Endothelial cell of umbilical vein (primary cell): ENCODE measurements at regions not wholly inside any gene's neighbourhood (a gene's known extent, or its start where the extent isn't known, plus 50 kb on each side); places are given as distances from the start of the nearest gene placed in this dataset.

Source experiments
- BruUV-seq: library from RNA; stranded (reverse); fragments of 400-500 nt; replicated peaks from 2 replicates; lab custom pipeline; 2021; lab: Mats Ljungman, UMichigan
- CTCF ChIA-PET: fragments of 300-600, 350-600 bp; sonication (Branson Sonifier 250); formaldehyde crosslinking; loops from one replicate; lab custom pipeline; 2021; ENCODE audit warnings: antibody characterized with exemption, inconsistent platforms; lab: Charles Lee
- POLR2A ChIA-PET: fragments of 300-600, 350-600 bp; sonication (Branson Sonifier 250); formaldehyde crosslinking; loops from one replicate; lab custom pipeline; 2021; ENCODE audit warnings: antibody characterized with exemption, inconsistent platforms; lab: Charles Lee
- DNase-seq: peaks from one replicate; pipeline ENCODE4 v3.0.0-alpha.2; 2011; ENCODE audit warnings: low read depth, low spot score
- FAIRE-seq: peaks from 2 replicates; lab custom pipeline; 2011; peaks lifted over from hg19 to GRCh38; lab: Jason Lieb, UNC
- H2AFZ ChIP-seq: 2 replicates; pipeline ENCODE4 v1.6.0; 2012; ENCODE audit warnings: low read depth, low read length, control low read depth, inconsistent platforms
- H3K27ac ChIP-seq: 2 replicates; pipeline ENCODE4 v1.5.1; 2011; ENCODE audit warnings: low read depth, mild to moderate bottlenecking, control low read depth, low read length, moderate library complexity; ENCODE audit not compliant: insufficient read depth
- H3K27me3 ChIP-seq, 2 experiments: 2 replicates each; pipeline versions ENCODE4 v1.6.0 to v1.6.1; 2011; ENCODE audit warnings: low read length in 2 of 2, mixed read lengths in 1 of 2; ENCODE audit not compliant: control insufficient read depth in 2 of 2, insufficient read depth in 2 of 2
- H3K36me3 ChIP-seq, 2 experiments: 2 replicates in 1 of 2; 3 replicates in 1 of 2; pipeline ENCODE4 v1.5.1; 2011; ENCODE audit warnings: low read length in 2 of 2, mild to moderate bottlenecking in 1 of 2, moderate library complexity in 1 of 2; ENCODE audit not compliant: control insufficient read depth in 2 of 2, insufficient read depth in 2 of 2; ENCODE audit errors: extremely low read depth in 1 of 2
- H3K4me1 ChIP-seq: 3 replicates; pipeline ENCODE4 v1.5.1; 2011; ENCODE audit warnings: mild to moderate bottlenecking, low read length; ENCODE audit not compliant: control insufficient read depth, insufficient read depth; ENCODE audit errors: extremely low read depth
- H3K4me2 ChIP-seq: 2 replicates; pipeline ENCODE4 v1.6.1; 2011; ENCODE audit warnings: low read length, control low read depth, mixed read lengths; ENCODE audit not compliant: insufficient read depth
- H3K4me3 ChIP-seq, 3 experiments: fragments of 200-600 bp in 1 of 3; sonication (generic), shearing (Covaris generic) in 1 of 3; replicated peaks in 1 of 3; 2 replicates each; pipeline ENCODE4 v1.5.1; 2011 to 2016; ENCODE audit warnings: control low read depth in 3 of 3, low read length in 3 of 3, mild to moderate bottlenecking in 2 of 3, inconsistent platforms in 1 of 3, low read depth in 1 of 3, moderate library complexity in 1 of 3; ENCODE audit not compliant: insufficient read depth in 1 of 3
- H3K79me2 ChIP-seq: 2 replicates; pipeline ENCODE4 v1.6.0; 2012; ENCODE audit warnings: low read length, inconsistent platforms; ENCODE audit not compliant: control insufficient read depth, insufficient read depth
- H3K9ac ChIP-seq: replicated peaks from 2 replicates; pipeline ENCODE3; 2011; ENCODE audit warnings: low read length, control low read depth; ENCODE audit not compliant: insufficient read depth; ENCODE audit errors: extremely low read depth
- H3K9me1 ChIP-seq: replicated peaks from 3 replicates; pipeline ENCODE4 v1.6.0; 2011; ENCODE audit warnings: mild to moderate bottlenecking, low read length; ENCODE audit not compliant: control insufficient read depth, insufficient read depth; ENCODE audit errors: extremely low read depth
- H3K9me3 ChIP-seq: replicated peaks from 2 replicates; pipeline ENCODE4 v1.5.1; 2012; ENCODE audit warnings: low read length, inconsistent platforms; ENCODE audit not compliant: control insufficient read depth, insufficient read depth
- H4K20me1 ChIP-seq: replicated peaks from 2 replicates; pipeline ENCODE3; 2011; ENCODE audit warnings: mild to moderate bottlenecking, low read length; ENCODE audit not compliant: control insufficient read depth, insufficient read depth; ENCODE audit errors: extremely low read depth
- CTCF ChIP-seq, 2 donors: IDR thresholded peaks; 1 replicate in 1 of 2; 2 replicates in 1 of 2; pipeline ENCODE4 v1.5.1; 2011; ENCODE audit warnings: low read length in 2 of 2, mild to moderate bottlenecking in 2 of 2, moderate library complexity in 2 of 2, control low read depth in 1 of 2, inconsistent platforms in 1 of 2, low read depth in 1 of 2; ENCODE audit not compliant: insufficient read depth in 1 of 2; ENCODE audit errors: extremely low read depth in 1 of 2
- EZH2 ChIP-seq: IDR thresholded peaks from 2 replicates; pipeline ENCODE4 v1.6.1; 2012; ENCODE audit warnings: borderline replicate concordance, low read depth, mild to moderate bottlenecking, moderate library complexity, low read length, inconsistent platforms; ENCODE audit not compliant: severe bottlenecking
- FOS ChIP-seq: IDR thresholded peaks from 2 replicates; pipeline ENCODE4 v1.6.1; 2011; ENCODE audit warnings: mild to moderate bottlenecking, low read length, moderate library complexity, borderline replicate concordance; ENCODE audit not compliant: insufficient read depth
- GATA2 ChIP-seq: IDR thresholded peaks from 2 replicates; pipeline ENCODE4 v1.7.0; 2011; ENCODE audit warnings: low read depth, mild to moderate bottlenecking, moderate library complexity, mixed read lengths, low read length; ENCODE audit not compliant: insufficient read length, insufficient read depth
- MAX ChIP-seq: IDR thresholded peaks from 2 replicates; pipeline ENCODE4 v1.6.1; 2011; ENCODE audit not compliant: insufficient read depth, insufficient read length
- MYC ChIP-seq: IDR thresholded peaks from one replicate; pipeline ENCODE4 v1.6.1; 2011; ENCODE audit warnings: mild to moderate bottlenecking, low read depth, low read length
- POLR2A ChIP-seq: IDR thresholded peaks from 2 replicates; pipeline ENCODE4 v1.6.1; 2012; ENCODE audit warnings: low read depth, mild to moderate bottlenecking, control low read depth, low read length
- POLR2AphosphoS5 ChIP-seq: IDR thresholded peaks from 2 replicates; pipeline ENCODE4 v1.6.1; 2012; ENCODE audit warnings: low read depth, mild to moderate bottlenecking, control low read depth, low read length, moderate library complexity; ENCODE audit not compliant: insufficient read depth
- dilution Hi-C: fragments of 300-500 bp; cut with MboI; formaldehyde crosslinking; loops from one replicate; pipeline ENCODE4 v1.15.0; 2019; ENCODE audit warnings: low sequenced_read_pairs; ENCODE audit not compliant: extremely low pct_ligation_motif_present
- intact Hi-C: fragments of 100-400 bp; cut with micrococcal nuclease; formaldehyde crosslinking; loops from one replicate; pipeline ENCODE4 v1.10.0; 2022

GRCh38 chr9:102767076-102767475 is 228.1 kb upstream of the CYLC2 start:
- TF ChIP-seq MYC (no peak), EZH2 (no peak), FOS (no peak), POLR2A (no peak), CTCF (IDR thresholded peaks at IDR 0.05; ENCODE audit: extremely low read depth in 1 of 2, insufficient read depth in 1 of 2, low read depth in 1 of 2, low read length in 2 of 2) (no peak), POLR2AphosphoS5 (no peak), GATA2 (no peak)
- Histone ChIP-seq H3K4me2 (no peak overlapping the region), H4K20me1 (no peaks in the 10 kb centered on the region), H3K36me3 (no peaks in the 10 kb centered on the region), H3K4me1 (no peaks in the 10 kb centered on the region), H3K9me1 (no peaks in the 10 kb centered on the region), H3K27me3 (no peaks in the 10 kb centered on the region), H3K9me3 (peaks cover 3% of the 10 kb centered on the region), H3K27ac (no peak overlapping the region), H3K9ac (no peak overlapping the region), H2AFZ (no peak overlapping the region), H3K79me2 (no peaks in the 10 kb centered on the region), H3K4me3 (no peak overlapping the region)
- dilution Hi-C loops: no loop called here
- intact Hi-C loops: no loop called here
- BruUV-seq: no TSS peak
- FAIRE-seq (no peak), DNase-seq (no peak)
- ChIA-PET POLR2A (no interaction called here), CTCF (no interaction called here)

- Histone ChIP-seq H3K27me3 (no peaks in the 10 kb centered on the region), H3K9ac (no peak overlapping the region), H3K9me1 (no peaks in the 10 kb centered on the region), H3K79me2 (no peaks in the 10 kb centered on the region), H3K27ac (no peak overlapping the region), H3K9me3 (peaks cover 4% of the 10 kb centered on the region), H3K36me3 (no peaks in the 10 kb centered on the region), H3K4me2 (no peak overlapping the region), H2AFZ (no peak overlapping the region), H3K4me1 (no peaks in the 10 kb centered on the region), H4K20me1 (no peaks in the 10 kb centered on the region), H3K4me3 (no peak overlapping the region)
- POLR2A ChIA-PET: no interaction called here
- dilution Hi-C loops: no loop called here
- CTCF ChIA-PET: no interaction called here
- FAIRE-seq (no peak), DNase-seq (no peak)
- TF ChIP-seq MAX: no peak
- TF ChIP-seq CTCF (IDR thresholded peaks at IDR 0.05; ENCODE audit: extremely low read depth in 1 of 2, insufficient read depth in 1 of 2, low read depth in 1 of 2, low read length in 2 of 2): no peak
- TF ChIP-seq EZH2: no peak
- no peak for TF ChIP-seq POLR2AphosphoS5
- no peak for TF ChIP-seq FOS
- no peak for TF ChIP-seq POLR2A
- no peak for TF ChIP-seq MYC
- intact Hi-C loops: loop anchor here (10.0 kb wide), 1 partner anchor 56 kb away; no protein-coding TSS in a partner anchor
- BruUV-seq: no TSS peak
These were observed 254.6 kb upstream of the CYLC2 start for GRCh38 chr9:102740578-102740977.
